ENCODE measurements at regions not wholly inside any gene's neighbourhood (a gene's known extent, or its start where the extent isn't known, plus 50 kb on each side); places are given as distances from the start of the nearest gene placed in this dataset.

- no peak for TF ChIP-seq EZH2 (IDR thresholded peaks at IDR 0.05; ENCODE audit: borderline replicate concordance, insufficient read depth, low read length, poor library complexity, severe bottlenecking)
- H3K4me2 ChIP-seq (ENCODE audit: low read length), result no peak overlapping the region
- no peak overlapping the region for H2AFZ ChIP-seq (ENCODE audit: low read depth, low read length)
- no peak overlapping the region for H3K27ac ChIP-seq (ENCODE audit: low read length)
- no peaks in the 10 kb centered on the region for H3K79me2 ChIP-seq (replicated peaks; ENCODE audit: insufficient read depth, low read length)
- no peak overlapping the region for H3K9ac ChIP-seq (ENCODE audit: low read length)
- no peaks in the 10 kb centered on the region for H4K20me1 ChIP-seq (ENCODE audit: insufficient read depth)
- no peaks in the 10 kb centered on the region for H3K27me3 ChIP-seq (ENCODE audit: insufficient read depth, low read depth, low read length)
- H3K9me3 ChIP-seq (ENCODE audit: low read length), result no peaks in the 10 kb centered on the region
- no peaks in the 10 kb centered on the region for H3F3A ChIP-seq (ENCODE audit: insufficient read depth, low read length, poor library complexity, severe bottlenecking)
- H3K4me3 ChIP-seq (ENCODE audit: low read length), result no peak overlapping the region
- no peaks in the 10 kb centered on the region for H3K9me2 ChIP-seq (ENCODE audit: insufficient read depth, low read length)
- no peaks in the 10 kb centered on the region for H3K36me3 ChIP-seq (ENCODE audit: insufficient read depth, low read length)
Observed at GRCh38 chr2:16332681-16333557, 332.7 kb downstream of the CYRIA start.

- Histone ChIP-seq H3F3A (ENCODE audit: insufficient read depth, low read length, poor library complexity, severe bottlenecking) (no peaks in the 10 kb centered on the region), H3K36me3 (ENCODE audit: insufficient read depth, low read length) (no peaks in the 10 kb centered on the region), H3K27me3 (ENCODE audit: insufficient read depth, low read depth, low read length) (no peaks in the 10 kb centered on the region), H3K4me2 (ENCODE audit: low read length) (no peak overlapping the region), H3K27ac (ENCODE audit: low read length) (no peak overlapping the region), H4K20me1 (ENCODE audit: insufficient read depth) (no peaks in the 10 kb centered on the region), H3K79me2 (replicated peaks; ENCODE audit: insufficient read depth, low read length) (no peaks in the 10 kb centered on the region), H3K9ac (ENCODE audit: low read length) (no peak overlapping the region), H2AFZ (ENCODE audit: low read depth, low read length) (no peak overlapping the region), H3K4me3 (ENCODE audit: low read length) (no peak overlapping the region), H3K9me2 (ENCODE audit: insufficient read depth, low read length) (no peaks in the 10 kb centered on the region), H3K9me3 (ENCODE audit: low read length) (no peaks in the 10 kb centered on the region)
- no peak for TF ChIP-seq POLR2AphosphoS5 (IDR thresholded peaks at IDR 0.05)
- TF ChIP-seq RAD21 (conservative IDR thresholded peaks at IDR 0.05), result no peak
- no peak for TF ChIP-seq EP300 (conservative IDR thresholded peaks at IDR 0.05; ENCODE audit: poor library complexity, severe bottlenecking)
- no peak for TF ChIP-seq SMC3 (conservative IDR thresholded peaks at IDR 0.05; ENCODE audit: poor library complexity)
- no peak for TF ChIP-seq TAF1 (IDR thresholded peaks at IDR 0.05; ENCODE audit: low read depth)
- no peak for TF ChIP-seq MXI1 (conservative IDR thresholded peaks at IDR 0.05; ENCODE audit: poor library complexity, severe bottlenecking)
- no peak for TF ChIP-seq CTCF (IDR thresholded peaks at IDR 0.05; ENCODE audit: poor library complexity, severe bottlenecking)
- no peak for TF ChIP-seq REST (IDR thresholded peaks at IDR 0.05; ENCODE audit: borderline replicate concordance)
- no peak for TF ChIP-seq EZH2 (IDR thresholded peaks at IDR 0.05; ENCODE audit: borderline replicate concordance, insufficient read depth, low read length, poor library complexity, severe bottlenecking)
Observed at GRCh38 chr2:16331772-16332171, 333.9 kb downstream of the CYRIA start.
